SH-SY5Y (cell line): ENCODE measurements at regions not wholly inside any gene's neighbourhood (a gene's known extent, or its start where the extent isn't known, plus 50 kb on each side); places are given as distances from the start of the nearest gene placed in this dataset.

Experiments
- GATA2 ChIP-seq: IDR thresholded peaks from 2 replicates; pipeline ENCODE4 v1.6.1; 2011; ENCODE audit warnings: mild to moderate bottlenecking, low read depth, low read length
- GATA3 ChIP-seq: IDR thresholded peaks from 2 replicates; pipeline ENCODE4 v1.6.1; 2011; ENCODE audit warnings: low read depth, mild to moderate bottlenecking, low read length, moderate library complexity

DNA sequence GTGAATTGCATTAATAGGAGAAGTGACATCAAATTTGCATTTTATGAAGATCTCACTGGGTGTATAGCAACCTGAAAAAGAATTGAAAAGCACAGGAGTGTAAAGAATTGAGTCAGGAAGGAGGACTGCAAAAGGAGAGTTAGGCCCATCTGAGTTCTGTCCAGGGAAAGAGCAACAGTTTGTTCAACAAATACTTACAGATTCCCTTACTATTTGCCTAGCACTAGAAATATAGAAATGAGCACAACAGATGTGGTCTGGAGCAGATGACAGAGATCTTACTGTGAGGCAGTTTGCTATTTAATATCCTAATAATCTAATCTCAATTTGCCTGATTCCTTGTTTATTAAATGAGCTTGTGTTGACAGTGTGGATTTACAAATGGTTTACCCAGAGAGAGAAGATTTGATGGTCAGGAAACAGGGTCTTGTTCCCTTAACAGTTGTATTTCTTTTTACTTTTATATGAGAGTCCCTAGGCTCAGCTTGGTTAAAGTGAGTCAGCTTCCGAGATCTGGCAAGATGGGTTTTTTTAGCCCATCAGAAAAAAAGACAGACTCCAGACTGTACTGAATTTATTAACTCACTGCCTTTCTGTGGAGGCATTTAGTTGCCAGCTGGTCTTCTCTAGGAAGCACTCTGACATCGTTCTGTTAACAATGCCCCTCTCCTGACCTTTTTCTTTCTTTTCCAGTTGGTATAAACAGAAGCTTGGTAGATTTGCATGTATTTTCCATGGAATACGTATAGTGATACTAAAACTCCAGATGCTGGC is 229.7 kb downstream of the TTC6 start:
- TF ChIP-seq GATA2 (no peak), GATA3 (no peak)
